B cell (primary cell): ENCODE measurements at regions not wholly inside any gene's neighbourhood (a gene's known extent, or its start where the extent isn't known, plus 50 kb on each side); places are given as distances from the start of the nearest gene placed in this dataset.

ENCODE experiments used
- ATAC-seq: fragments of 200-7000 bp; cut with Tn5 transposase; one replicate; pipeline ENCODE4 v1.10.0; 2021; ENCODE audit warnings: low read depth, mild to moderate bottlenecking, moderate number of reproducible peaks, moderate library complexity
- CTCF ChIA-PET: fragments of 350-600 bp; sonication (Branson Sonifier 250); formaldehyde crosslinking; loops from one replicate; lab custom pipeline; 2021; ENCODE audit warnings: antibody characterized with exemption, inconsistent platforms; lab: Charles Lee
- POLR2A ChIA-PET: fragments of 350-600 bp; sonication (Branson Sonifier 250); formaldehyde crosslinking; loops from one replicate; lab custom pipeline; 2021; ENCODE audit warnings: antibody characterized with exemption; lab: Charles Lee
- DNase-seq: peaks from one replicate; pipeline ENCODE4 v3.0.0; 2013
- H2AFZ ChIP-seq: 2 replicates; pipeline ENCODE4 v1.6.1; 2012; ENCODE audit warnings: mild to moderate bottlenecking, low read depth, low read length; ENCODE audit not compliant: insufficient read depth, poor library complexity, severe bottlenecking
- H3K27ac ChIP-seq, 2 donors: 1 replicate in 1 of 2; 2 replicates in 1 of 2; pipeline ENCODE4 v1.5.1; 2012 to 2013; ENCODE audit warnings: low read length in 2 of 2, mild to moderate bottlenecking in 2 of 2, moderate library complexity in 1 of 2
- H3K27me3 ChIP-seq, 4 experiments: fragments of 200-600 bp in 1 of 4; sonication (generic) in 1 of 4; replicated peaks in 1 of 4; 1 replicate in 2 of 4; 2 replicates in 2 of 4; pipeline versions ENCODE4 v1.6.1 to v1.7.0; 2013 to 2016; ENCODE audit warnings: low read length in 3 of 4, mild to moderate bottlenecking in 2 of 4, mixed read lengths in 1 of 4, moderate library complexity in 1 of 4; ENCODE audit not compliant: insufficient read depth in 4 of 4, control insufficient read depth in 3 of 4; ENCODE audit errors: control extremely low read depth in 1 of 4
- H3K36me3 ChIP-seq, 2 experiments: replicated peaks in 1 of 2; 1 replicate in 1 of 2; 2 replicates in 1 of 2; pipeline versions ENCODE4 v1.6.1 to v1.7.1; 2013; ENCODE audit warnings: low read length in 1 of 2; ENCODE audit not compliant: insufficient read depth in 2 of 2, control insufficient read depth in 1 of 2; ENCODE audit errors: control extremely low read depth in 1 of 2, extremely low read depth in 1 of 2
- H3K4me1 ChIP-seq, 2 donors: fragments of 200-600 bp in 1 of 2; sonication (generic) in 1 of 2; 1 replicate in 1 of 2; 2 replicates in 1 of 2; pipeline versions ENCODE4 v1.5.1 to v1.6.1; 2013 to 2017; ENCODE audit warnings: low read length in 2 of 2; ENCODE audit not compliant: control insufficient read depth in 2 of 2, insufficient read depth in 2 of 2
- H3K4me2 ChIP-seq: replicated peaks from 2 replicates; pipeline ENCODE3; 2012; ENCODE audit warnings: mild to moderate bottlenecking, low read depth, low read length; ENCODE audit not compliant: poor library complexity, severe bottlenecking
- H3K4me3 ChIP-seq, 5 experiments: fragments of 200-600 bp in 1 of 5; sonication (generic) in 1 of 5; 1 replicate in 3 of 5; 2 replicates in 2 of 5; pipeline versions ENCODE4 v1.5.1 to v1.7.0; 2011 to 2016; ENCODE audit warnings: low read length in 4 of 5, mild to moderate bottlenecking in 4 of 5, low read depth in 2 of 5, control low read depth in 1 of 5, moderate library complexity in 1 of 5; ENCODE audit not compliant: insufficient read depth in 1 of 5; ENCODE audit errors: control extremely low read depth in 1 of 5, extremely low read depth in 1 of 5
- H3K79me2 ChIP-seq: fragments of 200-600 bp; sonication (generic); one replicate; pipeline ENCODE4 v1.6.0; 2016; ENCODE audit warnings: low read length; ENCODE audit not compliant: control insufficient read depth, insufficient read depth
- H3K9ac ChIP-seq: fragments of 200-600 bp; sonication (generic); 2 replicates; pipeline ENCODE4 v1.6.1; 2017; ENCODE audit warnings: mild to moderate bottlenecking, low read length, moderate library complexity
- H3K9me3 ChIP-seq, 3 donors: one replicate each; pipeline versions ENCODE4 v1.6.1 to v1.7.1; 2013; ENCODE audit warnings: low read length in 2 of 3; ENCODE audit not compliant: control insufficient read depth in 2 of 3, insufficient read depth in 1 of 3; ENCODE audit errors: control extremely low read depth in 1 of 3
- H4K20me1 ChIP-seq: 2 replicates; pipeline ENCODE4 v1.6.0; 2012; ENCODE audit warnings: mild to moderate bottlenecking, low read length; ENCODE audit not compliant: insufficient read depth, control insufficient read depth, poor library complexity, severe bottlenecking
- H3K27ac Mint-ChIP-seq: one replicate; pipeline ENCODE4 v1.8.0; 2021; ENCODE audit warnings: mixed read lengths
- H3K27me3 Mint-ChIP-seq: one replicate; pipeline ENCODE4 v1.8.0; 2021; ENCODE audit warnings: mixed read lengths
- H3K4me1 Mint-ChIP-seq: one replicate; pipeline ENCODE4 v1.8.0; 2021; ENCODE audit warnings: mixed read lengths
- H3K4me3 Mint-ChIP-seq: one replicate; pipeline ENCODE4 v1.8.0; 2021; ENCODE audit warnings: mixed read lengths
- H3K9me3 Mint-ChIP-seq: one replicate; pipeline ENCODE4 v1.8.0; 2022; ENCODE audit warnings: mixed read lengths; ENCODE audit not compliant: insufficient read depth
- CTCF ChIP-seq: fragments of 200-600 bp; IDR thresholded peaks from one replicate; pipeline ENCODE4 v1.8.0; 2022; ENCODE audit warnings: antibody characterized with exemption, mild to moderate bottlenecking
- EZH2 ChIP-seq: IDR thresholded peaks from 2 replicates; pipeline ENCODE4 v1.6.1; 2012; ENCODE audit warnings: borderline replicate concordance, low read depth, mild to moderate bottlenecking, moderate library complexity, low read length; ENCODE audit not compliant: insufficient read depth, poor library complexity, severe bottlenecking
- WGBS: methylation state at CpG from one replicate; pipeline ENCODE4 v1.1.5; 2013; ENCODE audit warnings: missing lambda C conversion rate; ENCODE audit not compliant: insufficient coverage; 5-methylcytosine and 5-hydroxymethylcytosine counted together
- intact Hi-C: fragments of 100-400 bp; cut with micrococcal nuclease; formaldehyde crosslinking; loops from one replicate; pipeline ENCODE4 v1.10.0; 2022

GRCh38 chr9:103545260-103545659 lies 548.8 kb upstream of the SMC2 start:
- Histone ChIP-seq H3K4me3 (no peak overlapping the region), H3K36me3 (no peaks in the 10 kb centered on the region), H3K4me1 (no peaks in the 10 kb centered on the region), H3K9me3 (no peaks in the 10 kb centered on the region), H3K79me2 (no peaks in the 10 kb centered on the region), H2AFZ (no peak overlapping the region), H4K20me1 (no peaks in the 10 kb centered on the region), H3K9ac (no peak overlapping the region), H3K27ac (no peak overlapping the region), H3K4me2 (no peak overlapping the region), H3K27me3 (no peaks in the 10 kb centered on the region)
- no CpG with 5 or more reads among the region's 2 CpGs for WGBS
- ChIA-PET CTCF (no interaction called here), POLR2A (no interaction called here)
- intact Hi-C loops: no loop called here
- Mint-ChIP-seq H3K4me1 (no peaks in the 10 kb centered on the region), H3K9me3 (peaks cover 4% of the 10 kb centered on the region), H3K27ac (no peak overlapping the region), H3K27me3 (no peaks in the 10 kb centered on the region), H3K4me3 (no peak overlapping the region)
- TF ChIP-seq CTCF (no peak), EZH2 (no peak)
- DNase-seq (no peak), ATAC-seq (no peak)

DNA sequence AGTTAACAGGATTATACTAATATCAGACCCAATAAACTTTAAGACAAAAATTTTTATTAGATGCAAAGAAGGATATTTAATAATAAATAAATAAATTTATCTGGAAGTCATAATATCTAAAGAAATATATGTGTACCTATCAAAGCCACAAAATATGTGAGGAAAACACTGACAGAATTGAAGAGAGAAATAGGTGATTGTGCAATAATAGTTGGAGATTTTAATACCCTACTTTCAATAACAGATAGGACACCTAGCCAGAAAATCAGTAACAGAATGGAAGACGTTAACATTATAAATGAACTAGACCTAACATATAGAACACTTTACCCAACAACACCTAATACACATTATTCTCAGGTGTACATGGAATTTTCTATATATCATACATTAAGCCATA lies 541.4 kb upstream of the SMC2 start:
- Histone ChIP-seq H3K9ac (no peak overlapping the region), H2AFZ (no peak overlapping the region), H3K79me2 (no peaks in the 10 kb centered on the region), H3K36me3 (no peaks in the 10 kb centered on the region), H3K27me3 (no peaks in the 10 kb centered on the region), H4K20me1 (no peaks in the 10 kb centered on the region), H3K27ac (no peak overlapping the region), H3K4me2 (no peak overlapping the region), H3K9me3 (peaks cover 0 to 13% (median 0%) of the 10 kb centered on the region in 3 donors), H3K4me3 (no peak overlapping the region), H3K4me1 (no peaks in the 10 kb centered on the region)
- ChIA-PET POLR2A (no interaction called here), CTCF (no interaction called here)
- DNase-seq (no peak), ATAC-seq (no peak)
- Mint-ChIP-seq H3K9me3 (no peaks in the 10 kb centered on the region), H3K4me1 (no peaks in the 10 kb centered on the region), H3K27me3 (no peaks in the 10 kb centered on the region), H3K4me3 (no peak overlapping the region), H3K27ac (no peak overlapping the region)
- no CpG with 5 or more reads among the region's 1 CpG for WGBS
- no peak for TF ChIP-seq CTCF
- TF ChIP-seq EZH2: no peak
- intact Hi-C loops: no loop called here
